ENCODE measurements at regions not wholly inside any gene's neighbourhood (a gene's known extent, or its start where the extent isn't known, plus 50 kb on each side); places are given as distances from the start of the nearest gene placed in this dataset.

DNA sequence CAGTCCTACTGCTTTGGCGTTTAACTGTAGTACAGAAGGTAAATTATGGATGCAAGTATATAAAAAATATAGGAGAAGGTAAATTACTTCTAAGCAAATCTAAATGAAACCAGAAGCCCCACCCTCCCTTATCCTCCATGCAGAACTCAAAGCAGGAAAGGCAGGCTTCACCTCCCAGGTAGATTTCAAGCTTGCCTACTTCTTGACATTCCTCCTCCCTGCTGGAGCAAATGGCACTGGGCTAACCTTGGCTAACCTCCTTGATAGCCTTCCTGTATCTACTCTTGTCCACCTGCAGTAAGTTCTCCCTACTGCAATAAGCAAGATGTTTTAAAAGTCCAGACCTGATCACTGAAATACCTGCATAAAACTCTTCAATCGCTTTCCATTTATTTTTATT, 396.0 kb downstream of the IRS2 start:
- TF ChIP-seq POLR2AphosphoS5 (IDR thresholded peaks at IDR 0.05; ENCODE audit: low read depth, low read length), result no peak
- TF ChIP-seq FOXP2 (optimal IDR thresholded peaks at IDR 0.05; ENCODE audit: borderline replicate concordance, extremely low read depth, extremely low read length, insufficient read depth), result no peak

DNA sequence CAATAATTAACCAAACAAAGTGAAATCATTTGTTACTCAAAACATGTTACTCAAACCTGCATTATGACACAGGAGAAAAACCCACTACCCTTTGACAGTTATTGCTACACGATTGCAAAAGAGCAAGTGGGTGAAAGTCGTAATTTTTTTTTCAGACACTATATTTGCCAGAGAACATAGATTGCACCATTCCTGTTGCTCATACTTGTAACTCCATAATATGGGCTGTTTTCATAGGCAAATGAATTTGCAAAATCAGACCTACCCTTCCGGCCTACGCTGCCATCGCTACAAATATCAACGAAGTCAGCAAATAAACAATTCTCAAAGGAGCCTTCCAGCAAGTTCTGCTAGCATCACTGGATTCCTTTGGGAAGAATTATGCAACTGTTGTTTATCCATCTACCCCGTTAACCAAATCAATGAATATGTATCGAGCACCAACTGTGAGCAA, 396.5 kb downstream of the IRS2 start:
- TF ChIP-seq TAF1 (IDR thresholded peaks at IDR 0.05; ENCODE audit: borderline replicate concordance, insufficient read depth, low read length) (no peak), POLR2AphosphoS5 (IDR thresholded peaks at IDR 0.05; ENCODE audit: low read depth, low read length) (no peak), SIN3A (IDR thresholded peaks at IDR 0.05; ENCODE audit: borderline replicate concordance, insufficient read depth, low read length) (no peak), FOXP2 (optimal IDR thresholded peaks at IDR 0.05; ENCODE audit: borderline replicate concordance, extremely low read depth, extremely low read length, insufficient read depth) (no peak)
- TF ChIP-seq, protein P1, sequence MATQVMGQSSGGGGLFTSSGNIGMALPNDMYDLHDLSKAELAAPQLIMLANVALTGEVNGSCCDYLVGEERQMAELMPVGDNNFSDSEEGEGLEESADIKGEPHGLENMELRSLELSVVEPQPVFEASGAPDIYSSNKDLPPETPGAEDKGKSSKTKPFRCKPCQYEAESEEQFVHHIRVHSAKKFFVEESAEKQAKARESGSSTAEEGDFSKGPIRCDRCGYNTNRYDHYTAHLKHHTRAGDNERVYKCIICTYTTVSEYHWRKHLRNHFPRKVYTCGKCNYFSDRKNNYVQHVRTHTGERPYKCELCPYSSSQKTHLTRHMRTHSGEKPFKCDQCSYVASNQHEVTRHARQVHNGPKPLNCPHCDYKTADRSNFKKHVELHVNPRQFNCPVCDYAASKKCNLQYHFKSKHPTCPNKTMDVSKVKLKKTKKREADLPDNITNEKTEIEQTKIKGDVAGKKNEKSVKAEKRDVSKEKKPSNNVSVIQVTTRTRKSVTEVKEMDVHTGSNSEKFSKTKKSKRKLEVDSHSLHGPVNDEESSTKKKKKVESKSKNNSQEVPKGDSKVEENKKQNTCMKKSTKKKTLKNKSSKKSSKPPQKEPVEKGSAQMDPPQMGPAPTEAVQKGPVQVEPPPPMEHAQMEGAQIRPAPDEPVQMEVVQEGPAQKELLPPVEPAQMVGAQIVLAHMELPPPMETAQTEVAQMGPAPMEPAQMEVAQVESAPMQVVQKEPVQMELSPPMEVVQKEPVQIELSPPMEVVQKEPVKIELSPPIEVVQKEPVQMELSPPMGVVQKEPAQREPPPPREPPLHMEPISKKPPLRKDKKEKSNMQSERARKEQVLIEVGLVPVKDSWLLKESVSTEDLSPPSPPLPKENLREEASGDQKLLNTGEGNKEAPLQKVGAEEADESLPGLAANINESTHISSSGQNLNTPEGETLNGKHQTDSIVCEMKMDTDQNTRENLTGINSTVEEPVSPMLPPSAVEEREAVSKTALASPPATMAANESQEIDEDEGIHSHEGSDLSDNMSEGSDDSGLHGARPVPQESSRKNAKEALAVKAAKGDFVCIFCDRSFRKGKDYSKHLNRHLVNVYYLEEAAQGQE (IDR thresholded peaks at IDR 0.05; ENCODE audit: insufficient read depth in 1 of 2, low read depth in 2 of 2, low read length in 2 of 2), result no peak

DNA sequence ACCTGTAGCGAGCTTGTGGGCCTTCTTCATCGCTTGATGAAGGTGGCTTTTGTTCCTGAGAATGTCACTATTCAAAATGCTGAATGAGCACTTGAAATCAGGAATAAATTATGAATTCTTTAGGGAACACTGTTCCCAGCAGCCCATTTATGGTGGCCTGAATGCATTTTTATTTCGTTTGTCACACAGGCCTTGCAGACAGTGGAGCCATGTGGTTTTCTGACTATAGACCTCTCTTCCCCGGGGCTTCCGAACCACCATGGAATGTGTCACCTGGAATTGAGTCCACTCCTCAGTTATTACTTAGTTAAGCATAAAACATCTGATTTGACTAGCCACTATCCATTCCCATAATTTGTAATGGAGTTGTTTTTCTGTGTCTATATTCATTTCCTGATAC, 396.9 kb downstream of the IRS2 start:
- no peak for TF ChIP-seq TAF1 (IDR thresholded peaks at IDR 0.05; ENCODE audit: borderline replicate concordance, insufficient read depth, low read length)

DNA sequence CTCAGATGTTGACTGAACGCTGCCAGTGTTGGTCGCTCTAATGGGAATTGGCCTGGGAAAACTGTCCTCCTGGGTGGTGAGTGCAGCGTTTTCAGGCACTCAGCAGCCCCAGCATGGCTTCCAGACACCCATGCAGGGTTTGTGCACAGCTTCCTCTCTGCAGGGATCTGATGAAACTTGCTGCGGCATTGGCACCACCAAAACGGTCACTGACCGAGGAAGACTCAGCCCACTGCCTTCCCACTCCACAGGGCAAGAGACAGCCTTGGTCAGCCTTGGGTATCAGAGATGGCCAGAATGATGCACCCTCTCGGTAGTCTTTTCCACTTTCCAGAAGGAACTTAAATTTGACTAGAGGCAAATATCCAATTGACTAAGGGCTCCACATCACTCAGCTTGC, 398.9 kb downstream of the IRS2 start:
- TF ChIP-seq TAF1 (IDR thresholded peaks at IDR 0.05; ENCODE audit: borderline replicate concordance, insufficient read depth, low read length), result no peak
- no peak for TF ChIP-seq SIN3A (IDR thresholded peaks at IDR 0.05; ENCODE audit: borderline replicate concordance, insufficient read depth, low read length)
- TF ChIP-seq, protein P1 (IDR thresholded peaks at IDR 0.05; ENCODE audit: insufficient read depth in 1 of 2, low read depth in 2 of 2, low read length in 2 of 2), result no peak
- no peak for TF ChIP-seq FOXP2 (optimal IDR thresholded peaks at IDR 0.05; ENCODE audit: borderline replicate concordance, extremely low read depth, extremely low read length, insufficient read depth)
- TF ChIP-seq POLR2AphosphoS5 (IDR thresholded peaks at IDR 0.05; ENCODE audit: low read depth, low read length), result no peak

DNA sequence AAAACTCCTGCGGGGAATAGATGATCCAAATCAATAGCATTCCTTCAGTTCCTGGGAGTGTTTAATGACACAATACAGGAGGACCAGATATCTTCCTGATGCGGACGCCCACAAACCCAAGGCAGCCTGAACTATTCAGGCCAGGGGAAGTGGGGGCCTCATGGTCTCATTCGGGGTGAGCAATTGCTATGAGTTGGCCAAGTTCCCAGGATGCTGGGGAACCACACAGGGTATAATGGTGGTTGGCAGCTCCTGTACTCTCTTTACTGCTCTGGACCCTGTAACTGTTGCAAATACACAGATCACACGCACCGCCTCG, 401.2 kb downstream of the IRS2 start:
- TF ChIP-seq TAF1 (IDR thresholded peaks at IDR 0.05; ENCODE audit: borderline replicate concordance, insufficient read depth, low read length), result no peak
- TF ChIP-seq, protein P1 (IDR thresholded peaks at IDR 0.05; ENCODE audit: insufficient read depth in 1 of 2, low read depth in 2 of 2, low read length in 2 of 2), result no peak
- TF ChIP-seq POLR2AphosphoS5 (IDR thresholded peaks at IDR 0.05; ENCODE audit: low read depth, low read length), result no peak
- no peak for TF ChIP-seq FOXP2 (optimal IDR thresholded peaks at IDR 0.05; ENCODE audit: borderline replicate concordance, extremely low read depth, extremely low read length, insufficient read depth)
- no peak for TF ChIP-seq SIN3A (IDR thresholded peaks at IDR 0.05; ENCODE audit: borderline replicate concordance, insufficient read depth, low read length)

DNA sequence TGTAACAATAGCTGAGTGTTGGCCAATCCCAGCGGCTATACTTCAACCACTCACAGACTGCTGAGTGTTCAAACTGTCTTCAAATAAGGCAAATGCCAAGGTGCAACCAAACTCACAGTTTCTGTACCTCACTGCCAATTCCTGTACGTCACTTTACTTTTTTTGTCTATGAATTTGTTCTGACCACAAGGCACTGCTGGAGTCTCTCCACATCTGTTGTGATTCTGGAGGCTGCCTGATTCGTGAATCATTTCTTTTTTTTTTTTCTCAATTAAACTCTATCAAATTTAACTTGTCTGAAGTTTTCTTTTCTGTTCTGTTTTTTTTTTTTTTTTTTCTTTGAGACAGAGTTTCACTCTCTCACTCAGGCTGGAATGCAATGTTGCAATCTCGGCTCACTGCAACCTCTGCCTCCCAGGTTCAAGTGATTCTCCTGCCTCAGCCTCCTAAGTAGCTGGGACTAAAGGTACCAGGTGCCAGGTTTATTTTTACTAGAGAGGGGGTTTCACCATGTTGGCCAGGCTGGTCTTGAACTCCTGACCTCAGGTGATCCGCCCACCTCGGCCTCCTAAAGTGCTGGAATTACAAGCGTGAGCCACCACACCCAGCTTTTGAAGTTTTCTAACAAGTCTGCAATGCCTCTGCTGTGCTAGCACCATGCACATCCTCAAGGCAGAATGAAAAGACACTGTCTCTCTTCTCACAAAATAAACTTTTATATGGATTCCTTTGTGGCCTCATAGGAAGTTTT, 401.7 kb downstream of the IRS2 start:
- TF ChIP-seq POLR2AphosphoS5 (IDR thresholded peaks at IDR 0.05; ENCODE audit: low read depth, low read length) (no peak), SIN3A (IDR thresholded peaks at IDR 0.05; ENCODE audit: borderline replicate concordance, insufficient read depth, low read length) (no peak), FOXP2 (optimal IDR thresholded peaks at IDR 0.05; ENCODE audit: borderline replicate concordance, extremely low read depth, extremely low read length, insufficient read depth) (no peak), TAF1 (IDR thresholded peaks at IDR 0.05; ENCODE audit: borderline replicate concordance, insufficient read depth, low read length) (no peak)
- TF ChIP-seq, protein P1 (IDR thresholded peaks at IDR 0.05; ENCODE audit: insufficient read depth in 1 of 2, low read depth in 2 of 2, low read length in 2 of 2), result no peak
